Liver (tissue), 7 donors: ENCODE measurements at regions not wholly inside any gene's neighbourhood (a gene's known extent, or its start where the extent isn't known, plus 50 kb on each side); places are given as distances from the start of the nearest gene placed in this dataset.

ENCODE experiments used
- DNase-seq: peaks from one replicate; pipeline ENCODE4 v3.0.0-alpha.2; 2017; ENCODE audit warnings: low spot score
- H3K27ac ChIP-seq, 2 donors: one replicate each; pipeline ENCODE4 v1.7.0; 2013; ENCODE audit warnings: inconsistent platforms in 2 of 2, low read length in 2 of 2, control low read depth in 1 of 2, low read depth in 1 of 2, mild to moderate bottlenecking in 1 of 2
- H3K27me3 ChIP-seq, 4 donors: one replicate each; pipeline versions ENCODE4 v1.6.1 to v1.7.0; 2013; ENCODE audit warnings: low read length in 3 of 4, inconsistent platforms in 1 of 4, mild to moderate bottlenecking in 1 of 4, moderate library complexity in 1 of 4; ENCODE audit not compliant: control insufficient read depth in 4 of 4, insufficient read depth in 4 of 4
- H3K36me3 ChIP-seq, 4 donors: one replicate each; pipeline versions ENCODE4 v1.6.1 to v1.7.0; 2013; ENCODE audit warnings: low read length in 3 of 4, mild to moderate bottlenecking in 3 of 4, low read depth in 1 of 4, moderate library complexity in 1 of 4; ENCODE audit not compliant: control insufficient read depth in 4 of 4, insufficient read depth in 3 of 4
- H3K4me1 ChIP-seq, 4 donors: one replicate each; pipeline versions ENCODE4 v1.6.1 to v1.7.0; 2013; ENCODE audit warnings: low read length in 3 of 4, mild to moderate bottlenecking in 3 of 4, moderate library complexity in 1 of 4; ENCODE audit not compliant: control insufficient read depth in 4 of 4, insufficient read depth in 4 of 4
- H3K4me3 ChIP-seq, 3 donors: one replicate each; pipeline versions ENCODE4 v1.6.1 to v1.7.0; 2013; ENCODE audit warnings: low read length in 3 of 3, control low read depth in 1 of 3, low read depth in 1 of 3, mild to moderate bottlenecking in 1 of 3
- H3K9ac ChIP-seq, 2 donors: one replicate each; pipeline ENCODE4 v1.7.0; 2013; ENCODE audit warnings: low read length in 2 of 2, mild to moderate bottlenecking in 2 of 2, moderate library complexity in 2 of 2, control low read depth in 1 of 2, low read depth in 1 of 2
- H3K9me3 ChIP-seq, 4 donors: one replicate each; pipeline versions ENCODE4 v1.6.1 to v1.7.0; 2013; ENCODE audit warnings: low read length in 3 of 4; ENCODE audit not compliant: control insufficient read depth in 4 of 4
- EGR1 ChIP-seq, 2 donors: IDR thresholded peaks; 2 replicates each; pipeline ENCODE4 v1.6.1; 2016 to 2018; ENCODE audit warnings: antibody characterized with exemption in 2 of 2, low read depth in 2 of 2
- FOXA1 ChIP-seq: IDR thresholded peaks from 2 replicates; pipeline ENCODE4 v1.6.1; 2016; ENCODE audit warnings: antibody characterized with exemption
- FOXA2 ChIP-seq: IDR thresholded peaks from 2 replicates; pipeline ENCODE4 v1.6.1; 2016; ENCODE audit warnings: antibody characterized with exemption
- GABPA ChIP-seq, 2 donors: IDR thresholded peaks in 1 of 2; conservative IDR thresholded peaks in 1 of 2; 2 replicates each; pipeline ENCODE4 v1.6.1; 2016; ENCODE audit warnings: antibody characterized with exemption in 2 of 2, mild to moderate bottlenecking in 1 of 2, moderate library complexity in 1 of 2
- HNF4A ChIP-seq, 2 donors: conservative IDR thresholded peaks; 2 replicates each; pipeline ENCODE4 v1.6.1; 2016; ENCODE audit warnings: antibody characterized with exemption in 2 of 2, mild to moderate bottlenecking in 2 of 2
- HNF4G ChIP-seq: IDR thresholded peaks from 2 replicates; pipeline ENCODE4 v1.6.1; 2016; ENCODE audit warnings: antibody characterized with exemption
- JUND ChIP-seq, 2 donors: IDR thresholded peaks; 2 replicates each; pipeline ENCODE4 v1.6.1; 2016; ENCODE audit warnings: antibody characterized with exemption in 2 of 2
- NR2F2 ChIP-seq: IDR thresholded peaks from 2 replicates; pipeline ENCODE4 v1.6.1; 2016; ENCODE audit warnings: antibody characterized with exemption
- RAD21 ChIP-seq, 2 donors: IDR thresholded peaks; 2 replicates each; pipeline ENCODE4 v1.6.1; 2016; ENCODE audit warnings: antibody characterized with exemption in 2 of 2, mild to moderate bottlenecking in 2 of 2
- RXRA ChIP-seq, 2 donors: IDR thresholded peaks; 2 replicates each; pipeline ENCODE4 v1.6.1; 2017 to 2018; ENCODE audit warnings: antibody characterized with exemption in 2 of 2, mild to moderate bottlenecking in 1 of 2
- SP1 ChIP-seq: IDR thresholded peaks from 2 replicates; pipeline ENCODE4 v1.6.1; 2018; ENCODE audit warnings: antibody characterized with exemption, mild to moderate bottlenecking
- TAF1 ChIP-seq: conservative IDR thresholded peaks from 2 replicates; pipeline ENCODE4 v1.6.1; 2016; ENCODE audit warnings: antibody characterized with exemption, mild to moderate bottlenecking
- YY1 ChIP-seq: IDR thresholded peaks from 2 replicates; pipeline ENCODE4 v1.6.1; 2016; ENCODE audit warnings: antibody characterized with exemption, mild to moderate bottlenecking
- WGBS: extraction: QIAGEN DNeasy Blood & Tissue Kit; methylation state at CpG from one replicate; pipeline ENCODE4 v1.1.7; 2013; 5-methylcytosine and 5-hydroxymethylcytosine counted together
- TF ChIP-seq, protein P1 (sequence below): IDR thresholded peaks from 2 replicates; pipeline ENCODE4 v1.6.1; 2016; ENCODE audit warnings: antibody characterized with exemption
- TF ChIP-seq, protein P2 (sequence below): IDR thresholded peaks from 2 replicates; pipeline ENCODE4 v1.6.1; 2016; ENCODE audit warnings: antibody characterized with exemption
- TF ChIP-seq, protein P3 (sequence below): IDR thresholded peaks from 2 replicates; pipeline ENCODE4 v1.6.1; 2016; ENCODE audit warnings: antibody characterized with exemption, mild to moderate bottlenecking
- TF ChIP-seq, protein P4 (sequence below): IDR thresholded peaks from 2 replicates; pipeline ENCODE4 v1.6.1; 2016; ENCODE audit warnings: antibody characterized with exemption
- donor health status: healthy.
- donor health status: healthy.
- donor health status: healthy.
- donor health status: healthy.

DNA sequence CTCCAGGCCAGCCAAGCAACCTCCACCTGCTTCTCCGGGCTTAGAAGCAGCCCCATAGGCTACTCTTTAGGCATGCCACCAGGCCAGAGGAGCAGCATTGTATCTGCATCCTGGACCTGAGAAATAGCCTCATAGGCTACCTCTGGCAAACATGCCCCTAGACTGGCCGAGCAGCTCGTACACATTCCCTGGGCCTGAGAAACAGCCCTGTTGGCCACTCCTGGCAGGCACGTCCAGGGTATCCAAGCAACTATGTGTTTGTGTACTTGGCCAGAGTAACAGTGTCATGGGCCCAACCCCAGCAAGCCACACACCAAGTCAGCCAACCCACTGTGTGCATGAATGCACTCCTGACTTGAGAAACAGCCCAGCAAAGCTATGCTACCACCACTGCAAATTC is 498.7 kb upstream of the CDIN1 start:
- Histone ChIP-seq H3K4me3 (no peak overlapping the region), H3K9ac (no peak overlapping the region), H3K27me3 (no peaks in the 10 kb centered on the region), H3K27ac (no peak overlapping the region), H3K4me1 (no peaks in the 10 kb centered on the region), H3K9me3 (peaks cover 0 to 18% (median 3%) of the 10 kb centered on the region in 4 donors), H3K36me3 (no peaks in the 10 kb centered on the region)
- DNase-seq: no peak
- WGBS: 60% methylated on average over 4 of the region's 4 CpGs
- TF ChIP-seq RAD21 (IDR thresholded peaks at IDR 0.05) (no peak), HNF4G (no peak), EGR1 (IDR thresholded peaks at IDR 0.05; ENCODE audit: low read depth in 2 of 2) (no peak), RXRA (IDR thresholded peaks at IDR 0.05) (no peak), HNF4A (conservative IDR thresholded peaks at IDR 0.05) (no peak), TAF1 (no peak), GABPA (IDR thresholded peaks at IDR 0.05 in 1 of 2, conservative IDR thresholded peaks at IDR 0.05 in 1 of 2) (no peak), JUND (IDR thresholded peaks at IDR 0.05) (no peak), FOXA1 (no peak), FOXA2 (no peak), YY1 (no peak)
- TF ChIP-seq, protein P1, sequence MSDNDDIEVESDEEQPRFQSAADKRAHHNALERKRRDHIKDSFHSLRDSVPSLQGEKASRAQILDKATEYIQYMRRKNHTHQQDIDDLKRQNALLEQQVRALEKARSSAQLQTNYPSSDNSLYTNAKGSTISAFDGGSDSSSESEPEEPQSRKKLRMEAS: no peak
- TF ChIP-seq, protein P2, sequence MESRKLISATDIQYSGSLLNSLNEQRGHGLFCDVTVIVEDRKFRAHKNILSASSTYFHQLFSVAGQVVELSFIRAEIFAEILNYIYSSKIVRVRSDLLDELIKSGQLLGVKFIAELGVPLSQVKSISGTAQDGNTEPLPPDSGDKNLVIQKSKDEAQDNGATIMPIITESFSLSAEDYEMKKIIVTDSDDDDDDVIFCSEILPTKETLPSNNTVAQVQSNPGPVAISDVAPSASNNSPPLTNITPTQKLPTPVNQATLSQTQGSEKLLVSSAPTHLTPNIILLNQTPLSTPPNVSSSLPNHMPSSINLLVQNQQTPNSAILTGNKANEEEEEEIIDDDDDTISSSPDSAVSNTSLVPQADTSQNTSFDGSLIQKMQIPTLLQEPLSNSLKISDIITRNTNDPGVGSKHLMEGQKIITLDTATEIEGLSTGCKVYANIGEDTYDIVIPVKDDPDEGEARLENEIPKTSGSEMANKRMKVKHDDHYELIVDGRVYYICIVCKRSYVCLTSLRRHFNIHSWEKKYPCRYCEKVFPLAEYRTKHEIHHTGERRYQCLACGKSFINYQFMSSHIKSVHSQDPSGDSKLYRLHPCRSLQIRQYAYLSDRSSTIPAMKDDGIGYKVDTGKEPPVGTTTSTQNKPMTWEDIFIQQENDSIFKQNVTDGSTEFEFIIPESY: no peak
- TF ChIP-seq, protein P3, sequence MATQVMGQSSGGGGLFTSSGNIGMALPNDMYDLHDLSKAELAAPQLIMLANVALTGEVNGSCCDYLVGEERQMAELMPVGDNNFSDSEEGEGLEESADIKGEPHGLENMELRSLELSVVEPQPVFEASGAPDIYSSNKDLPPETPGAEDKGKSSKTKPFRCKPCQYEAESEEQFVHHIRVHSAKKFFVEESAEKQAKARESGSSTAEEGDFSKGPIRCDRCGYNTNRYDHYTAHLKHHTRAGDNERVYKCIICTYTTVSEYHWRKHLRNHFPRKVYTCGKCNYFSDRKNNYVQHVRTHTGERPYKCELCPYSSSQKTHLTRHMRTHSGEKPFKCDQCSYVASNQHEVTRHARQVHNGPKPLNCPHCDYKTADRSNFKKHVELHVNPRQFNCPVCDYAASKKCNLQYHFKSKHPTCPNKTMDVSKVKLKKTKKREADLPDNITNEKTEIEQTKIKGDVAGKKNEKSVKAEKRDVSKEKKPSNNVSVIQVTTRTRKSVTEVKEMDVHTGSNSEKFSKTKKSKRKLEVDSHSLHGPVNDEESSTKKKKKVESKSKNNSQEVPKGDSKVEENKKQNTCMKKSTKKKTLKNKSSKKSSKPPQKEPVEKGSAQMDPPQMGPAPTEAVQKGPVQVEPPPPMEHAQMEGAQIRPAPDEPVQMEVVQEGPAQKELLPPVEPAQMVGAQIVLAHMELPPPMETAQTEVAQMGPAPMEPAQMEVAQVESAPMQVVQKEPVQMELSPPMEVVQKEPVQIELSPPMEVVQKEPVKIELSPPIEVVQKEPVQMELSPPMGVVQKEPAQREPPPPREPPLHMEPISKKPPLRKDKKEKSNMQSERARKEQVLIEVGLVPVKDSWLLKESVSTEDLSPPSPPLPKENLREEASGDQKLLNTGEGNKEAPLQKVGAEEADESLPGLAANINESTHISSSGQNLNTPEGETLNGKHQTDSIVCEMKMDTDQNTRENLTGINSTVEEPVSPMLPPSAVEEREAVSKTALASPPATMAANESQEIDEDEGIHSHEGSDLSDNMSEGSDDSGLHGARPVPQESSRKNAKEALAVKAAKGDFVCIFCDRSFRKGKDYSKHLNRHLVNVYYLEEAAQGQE: no peak
- TF ChIP-seq, protein P4, sequence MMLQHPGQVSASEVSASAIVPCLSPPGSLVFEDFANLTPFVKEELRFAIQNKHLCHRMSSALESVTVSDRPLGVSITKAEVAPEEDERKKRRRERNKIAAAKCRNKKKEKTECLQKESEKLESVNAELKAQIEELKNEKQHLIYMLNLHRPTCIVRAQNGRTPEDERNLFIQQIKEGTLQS: no peak

DNA sequence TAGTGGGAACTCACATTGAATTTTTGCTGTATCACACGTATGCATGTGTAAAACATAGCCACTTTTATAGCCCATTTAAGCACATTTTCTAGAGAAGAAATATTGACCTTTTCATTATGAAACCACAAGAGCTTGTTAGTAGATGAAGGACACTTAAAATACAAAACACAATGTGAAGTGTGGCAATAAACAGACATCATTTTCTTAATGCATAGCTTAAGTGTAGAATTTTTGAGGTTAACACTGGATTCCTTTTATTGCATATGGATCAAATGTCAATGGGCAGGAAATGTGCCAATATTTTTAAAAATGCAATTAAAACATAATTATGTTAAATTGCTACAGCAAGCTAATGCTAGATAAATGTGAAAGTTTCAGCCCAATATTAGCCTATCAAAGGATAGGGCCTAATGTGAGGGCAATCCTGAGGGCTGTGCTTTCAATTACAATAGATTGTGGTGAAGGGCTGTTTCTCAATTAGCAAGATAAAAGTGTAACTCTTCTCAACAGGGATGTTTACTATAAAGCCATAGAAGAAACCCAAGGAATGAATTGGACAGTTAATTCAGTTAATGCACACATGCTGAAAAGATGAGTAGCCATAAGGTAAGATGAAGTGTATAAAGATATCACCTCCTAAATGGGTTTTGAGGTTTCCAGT is 489.0 kb upstream of the CDIN1 start:
- DNase-seq: no peak
- Histone ChIP-seq H3K36me3 (no peaks in the 10 kb centered on the region), H3K9ac (no peak overlapping the region), H3K4me1 (no peaks in the 10 kb centered on the region), H3K4me3 (no peak overlapping the region), H3K27me3 (no peaks in the 10 kb centered on the region), H3K9me3 (peaks cover 0 to 3% (median 0%) of the 10 kb centered on the region in 4 donors), H3K27ac (no peak overlapping the region)
- WGBS: 69% methylated on average over 1 of the region's 1 CpG
- no peak for TF ChIP-seq FOXA2
- TF ChIP-seq HNF4A (conservative IDR thresholded peaks at IDR 0.05): no peak
- TF ChIP-seq JUND (IDR thresholded peaks at IDR 0.05): no peak
- no peak for TF ChIP-seq NR2F2
- TF ChIP-seq FOXA1: no peak
- TF ChIP-seq, protein P3: no peak
- TF ChIP-seq HNF4G: no peak
- TF ChIP-seq, protein P4: no peak
- TF ChIP-seq SP1: no peak
- TF ChIP-seq, protein P2: no peak
- TF ChIP-seq RAD21 (IDR thresholded peaks at IDR 0.05): no peak
- no peak for TF ChIP-seq EGR1 (IDR thresholded peaks at IDR 0.05; ENCODE audit: low read depth in 2 of 2)
- TF ChIP-seq YY1: no peak
- no peak for TF ChIP-seq GABPA (IDR thresholded peaks at IDR 0.05 in 1 of 2, conservative IDR thresholded peaks at IDR 0.05 in 1 of 2)
